Stimulated activated effector memory CD8-positive, alpha-beta T cell treated with anti-CD3 and anti-CD28 coated beads, Interleukin-12 subunit alpha, Interleukin-12 subunit beta, amount 100 ng/mL, for 72 hours (primary cell): ENCODE measurements at regions not wholly inside any gene's neighbourhood (a gene's known extent, or its start where the extent isn't known, plus 50 kb on each side); places are given as distances from the start of the nearest gene placed in this dataset.

Experiments used
- ATAC-seq: fragments of 150-1000 bp; cut with Tn5 transposase; 2 replicates; pipeline ENCODE4 v1.10.0; 2021
- DNase-seq, 2 donors: peaks; one replicate each; pipeline ENCODE4 v3.0.0; 2021 to 2022; ENCODE audit warnings: low spot score in 2 of 2
- H3K27ac Mint-ChIP-seq: one replicate; pipeline ENCODE4 v1.8.0; 2022; ENCODE audit warnings: mild to moderate bottlenecking, mixed read lengths
- H3K36me3 Mint-ChIP-seq: one replicate; pipeline ENCODE4 v1.8.0; 2022; ENCODE audit warnings: mild to moderate bottlenecking, mixed read lengths
- H3K4me1 Mint-ChIP-seq: one replicate; pipeline ENCODE4 v1.8.0; 2022; ENCODE audit warnings: mixed read lengths
- H3K4me3 Mint-ChIP-seq: one replicate; pipeline ENCODE4 v1.8.0; 2022; ENCODE audit warnings: mild to moderate bottlenecking, mixed read lengths
- H3K9me3 Mint-ChIP-seq: one replicate; pipeline ENCODE4 v1.8.0; 2022; ENCODE audit warnings: mixed read lengths

GRCh38 chr18:73869182-73869581, 278.5 kb downstream of the FBXO15 start:
- DNase-seq, result no peak
- no peak for ATAC-seq
- no peak overlapping the region for H3K27ac Mint-ChIP-seq
- no peaks in the 10 kb centered on the region for H3K9me3 Mint-ChIP-seq
- no peaks in the 10 kb centered on the region for H3K36me3 Mint-ChIP-seq
- no peaks in the 10 kb centered on the region for H3K4me1 Mint-ChIP-seq
- no peak overlapping the region for H3K4me3 Mint-ChIP-seq

GRCh38 chr18:73861771-73862170, 285.9 kb downstream of the FBXO15 start:
- H3K4me3 Mint-ChIP-seq, result no peak overlapping the region
- H3K36me3 Mint-ChIP-seq, result no peaks in the 10 kb centered on the region
- no peak overlapping the region for H3K27ac Mint-ChIP-seq
- H3K9me3 Mint-ChIP-seq, result no peaks in the 10 kb centered on the region
- ATAC-seq, result no peak
- H3K4me1 Mint-ChIP-seq, result no peaks in the 10 kb centered on the region
- no peak for DNase-seq

- Mint-ChIP-seq H3K4me1 (no peaks in the 10 kb centered on the region), H3K36me3 (no peaks in the 10 kb centered on the region), H3K9me3 (no peaks in the 10 kb centered on the region), H3K27ac (no peak overlapping the region), H3K4me3 (no peak overlapping the region)
- DNase-seq (no peak), ATAC-seq (no peak)
Observed at GRCh38 chr18:73859837-73860397, 287.7 kb downstream of the FBXO15 start.

- Mint-ChIP-seq H3K4me3 (no peak overlapping the region), H3K27ac (no peak overlapping the region), H3K9me3 (no peaks in the 10 kb centered on the region), H3K4me1 (no peaks in the 10 kb centered on the region), H3K36me3 (no peaks in the 10 kb centered on the region)
- no peak for ATAC-seq
- no peak for DNase-seq
Observed at GRCh38 chr18:73852789-73853549, 294.7 kb downstream of the FBXO15 start.

GRCh38 chr18:73850782-73851181, 296.9 kb downstream of the FBXO15 start:
- no peak for ATAC-seq
- Mint-ChIP-seq H3K36me3 (no peaks in the 10 kb centered on the region), H3K9me3 (no peaks in the 10 kb centered on the region), H3K4me3 (no peak overlapping the region), H3K4me1 (no peaks in the 10 kb centered on the region), H3K27ac (no peak overlapping the region)
- no peak for DNase-seq

- ATAC-seq, result no peak
- Mint-ChIP-seq H3K4me1 (no peaks in the 10 kb centered on the region), H3K4me3 (no peak overlapping the region), H3K27ac (no peak overlapping the region), H3K36me3 (no peaks in the 10 kb centered on the region), H3K9me3 (no peaks in the 10 kb centered on the region)
- no peak for DNase-seq
Observed at GRCh38 chr18:73848656-73849055, 299.0 kb downstream of the FBXO15 start.

- no peak for DNase-seq
- no peaks in the 10 kb centered on the region for H3K36me3 Mint-ChIP-seq
- H3K4me1 Mint-ChIP-seq, result no peaks in the 10 kb centered on the region
- H3K4me3 Mint-ChIP-seq, result no peak overlapping the region
- no peak for ATAC-seq
- H3K9me3 Mint-ChIP-seq, result no peaks in the 10 kb centered on the region
- no peak overlapping the region for H3K27ac Mint-ChIP-seq
Observed at GRCh38 chr18:73843455-73843854, 304.2 kb downstream of the FBXO15 start.

- DNase-seq, result peak in 1 of 2 donors; percentile 53
- ATAC-seq, result no peak
- Mint-ChIP-seq H3K4me3 (no peak overlapping the region), H3K36me3 (no peaks in the 10 kb centered on the region), H3K27ac (no peak overlapping the region), H3K4me1 (no peaks in the 10 kb centered on the region), H3K9me3 (no peaks in the 10 kb centered on the region)
Observed at GRCh38 chr18:73842795-73843394, 304.7 kb downstream of the FBXO15 start.

- no peaks in the 10 kb centered on the region for H3K4me1 Mint-ChIP-seq
- H3K4me3 Mint-ChIP-seq, result no peak overlapping the region
- no peak for ATAC-seq
- H3K36me3 Mint-ChIP-seq, result no peaks in the 10 kb centered on the region
- no peak for DNase-seq
- H3K27ac Mint-ChIP-seq, result no peak overlapping the region
- H3K9me3 Mint-ChIP-seq, result no peaks in the 10 kb centered on the region
Observed at GRCh38 chr18:73841661-73842060, 306.0 kb downstream of the FBXO15 start.

- Mint-ChIP-seq H3K36me3 (no peaks in the 10 kb centered on the region), H3K4me1 (no peaks in the 10 kb centered on the region), H3K4me3 (no peak overlapping the region), H3K27ac (no peak overlapping the region), H3K9me3 (no peaks in the 10 kb centered on the region)
- DNase-seq (no peak), ATAC-seq (no peak)
Observed at GRCh38 chr18:73840319-73840945, 307.2 kb downstream of the FBXO15 start.

GRCh38 chr18:73839441-73839840, 308.2 kb downstream of the FBXO15 start:
- H3K27ac Mint-ChIP-seq, result no peak overlapping the region
- H3K9me3 Mint-ChIP-seq, result no peaks in the 10 kb centered on the region
- no peaks in the 10 kb centered on the region for H3K4me1 Mint-ChIP-seq
- H3K36me3 Mint-ChIP-seq, result no peaks in the 10 kb centered on the region
- no peak for DNase-seq
- no peak overlapping the region for H3K4me3 Mint-ChIP-seq
- no peak for ATAC-seq

- Mint-ChIP-seq H3K9me3 (no peaks in the 10 kb centered on the region), H3K27ac (no peak overlapping the region), H3K4me1 (no peaks in the 10 kb centered on the region), H3K4me3 (no peak overlapping the region), H3K36me3 (no peaks in the 10 kb centered on the region)
- no peak for ATAC-seq
- DNase-seq, result no peak
Observed at GRCh38 chr18:73838107-73838506, 309.5 kb downstream of the FBXO15 start.

- no peak overlapping the region for H3K4me3 Mint-ChIP-seq
- no peak for DNase-seq
- H3K4me1 Mint-ChIP-seq, result no peaks in the 10 kb centered on the region
- H3K36me3 Mint-ChIP-seq, result no peaks in the 10 kb centered on the region
- H3K27ac Mint-ChIP-seq, result no peak overlapping the region
- ATAC-seq, result no peak
- H3K9me3 Mint-ChIP-seq, result no peaks in the 10 kb centered on the region
Observed at GRCh38 chr18:73835656-73836364, 311.8 kb downstream of the FBXO15 start.

GRCh38 chr18:73835039-73835438, 312.6 kb downstream of the FBXO15 start:
- Mint-ChIP-seq H3K4me1 (no peaks in the 10 kb centered on the region), H3K4me3 (no peak overlapping the region), H3K9me3 (peaks cover under 1% of the 10 kb centered on the region), H3K36me3 (no peaks in the 10 kb centered on the region), H3K27ac (no peak overlapping the region)
- no peak for DNase-seq
- no peak for ATAC-seq

GRCh38 chr18:73831688-73832087, 315.9 kb downstream of the FBXO15 start:
- peaks cover 3% of the 10 kb centered on the region for H3K9me3 Mint-ChIP-seq
- DNase-seq (no peak), ATAC-seq (peak; percentile 31)
- H3K36me3 Mint-ChIP-seq, result no peaks in the 10 kb centered on the region
- H3K27ac Mint-ChIP-seq, result no peak overlapping the region
- no peaks in the 10 kb centered on the region for H3K4me1 Mint-ChIP-seq
- H3K4me3 Mint-ChIP-seq, result no peak overlapping the region
